Muscle layer of duodenum (tissue), 2 donors: ENCODE measurements at regions not wholly inside any gene's neighbourhood (a gene's known extent, or its start where the extent isn't known, plus 50 kb on each side); places are given as distances from the start of the nearest gene placed in this dataset.
"Not testable (repeated sequence)": the region's sequence is repeated elsewhere in the genome, so short reads cannot be mapped to it uniquely, and the experiment has no call there.

Experiments used
- H3K27ac ChIP-seq: one replicate; pipeline ENCODE4 v1.7.0; 2013; ENCODE audit warnings: mild to moderate bottlenecking, low read length
- H3K27me3 ChIP-seq: one replicate; pipeline ENCODE4 v1.7.0; 2013; ENCODE audit warnings: low read depth, mild to moderate bottlenecking, control low read depth, low read length
- H3K36me3 ChIP-seq, 2 donors: one replicate each; pipeline ENCODE4 v1.7.0; 2013; ENCODE audit warnings: low read length in 2 of 2, control low read depth in 1 of 2, mild to moderate bottlenecking in 1 of 2; ENCODE audit not compliant: insufficient read depth in 2 of 2, control insufficient read depth in 1 of 2
- H3K4me1 ChIP-seq, 2 donors: one replicate each; pipeline ENCODE4 v1.7.0; 2013; ENCODE audit warnings: low read length in 2 of 2, mild to moderate bottlenecking in 2 of 2, control low read depth in 1 of 2, moderate library complexity in 1 of 2; ENCODE audit not compliant: insufficient read depth in 2 of 2, control insufficient read depth in 1 of 2
- H3K4me3 ChIP-seq, 2 donors: one replicate each; pipeline ENCODE4 v1.7.0; 2013; ENCODE audit warnings: low read length in 2 of 2, low read depth in 1 of 2, mild to moderate bottlenecking in 1 of 2
- H3K9me3 ChIP-seq, 2 donors: one replicate each; pipeline ENCODE4 v1.7.0; 2013; ENCODE audit warnings: low read length in 2 of 2, control low read depth in 1 of 2, mild to moderate bottlenecking in 1 of 2; ENCODE audit not compliant: control insufficient read depth in 1 of 2
- donor health status: healthy.

GRCh38 chr20:30484009-30484748 is 773.3 kb upstream of the DEFB115 start:
- Histone ChIP-seq H3K27ac (no peak overlapping the region), H3K4me3 (no peak overlapping the region), H3K9me3 (peaks cover 0 to 19% of the 10 kb centered on the region in 2 donors)

GRCh38 chr20:30484749-30485070 is 772.8 kb upstream of the DEFB115 start:
- no peak overlapping the region for H3K4me3 ChIP-seq
- no peaks in the 10 kb centered on the region for H3K36me3 ChIP-seq
- H3K9me3 ChIP-seq = peaks cover 0 to 15% of the 10 kb centered on the region in 2 donors
- no peaks in the 10 kb centered on the region for H3K4me1 ChIP-seq
- H3K27ac ChIP-seq = no peak overlapping the region
- H3K27me3 ChIP-seq = no peaks in the 10 kb centered on the region

More at GRCh38 chr20:30484009-30484748, 773.3 kb upstream of the DEFB115 start:
- no peaks in the 10 kb centered on the region for H3K4me1 ChIP-seq
- no peaks in the 10 kb centered on the region for H3K27me3 ChIP-seq
- no peaks in the 10 kb centered on the region for H3K36me3 ChIP-seq

- Histone ChIP-seq H3K4me3 (no peak overlapping the region), H3K36me3 (no peaks in the 10 kb centered on the region), H3K4me1 (no peaks in the 10 kb centered on the region), H3K9me3 (peaks cover 0 to 15% of the 10 kb centered on the region in 2 donors), H3K27ac (no peak overlapping the region), H3K27me3 (no peaks in the 10 kb centered on the region)
These were observed 771.9 kb upstream of the DEFB115 start for GRCh38 chr20:30485331-30486102.

- Histone ChIP-seq H3K4me1 (no peaks in the 10 kb centered on the region), H3K27ac (no peak overlapping the region), H3K36me3 (no peaks in the 10 kb centered on the region), H3K27me3 (no peaks in the 10 kb centered on the region), H3K4me3 (no peak overlapping the region), H3K9me3 (peaks cover 0 to 15% of the 10 kb centered on the region in 2 donors)
These were observed 771.4 kb upstream of the DEFB115 start for GRCh38 chr20:30486103-30486478.

GRCh38 chr20:30487461-30487860 is 770.0 kb upstream of the DEFB115 start:
- H3K9me3 ChIP-seq = peaks cover 0 to 15% of the 10 kb centered on the region in 2 donors

GRCh38 chr20:30487947-30488926 is 769.2 kb upstream of the DEFB115 start:
- Histone ChIP-seq H3K4me1 (no peaks in the 10 kb centered on the region), H3K27ac (no peak overlapping the region), H3K9me3 (peaks cover 0 to 15% of the 10 kb centered on the region in 2 donors), H3K36me3 (no peaks in the 10 kb centered on the region), H3K4me3 (peak overlapping the region in 1 of 2 donors; percentile 59), H3K27me3 (no peaks in the 10 kb centered on the region)

More at GRCh38 chr20:30487461-30487860, 770.0 kb upstream of the DEFB115 start:
- H3K27ac ChIP-seq, H3K36me3 ChIP-seq, H3K4me1 ChIP-seq, H3K27me3 ChIP-seq, H3K4me3 ChIP-seq: not testable (repeated sequence)

- H3K4me1 ChIP-seq = no peaks in the 10 kb centered on the region
- no peaks in the 10 kb centered on the region for H3K36me3 ChIP-seq
- H3K4me3 ChIP-seq = peak overlapping the region in 1 of 2 donors; percentile 59
- no peaks in the 10 kb centered on the region for H3K27me3 ChIP-seq
- H3K9me3 ChIP-seq = peaks cover 0 to 15% of the 10 kb centered on the region in 2 donors
- H3K27ac ChIP-seq = no peak overlapping the region
These were observed 768.4 kb upstream of the DEFB115 start for GRCh38 chr20:30488941-30489613.

GRCh38 chr20:30489614-30490003 is 767.9 kb upstream of the DEFB115 start:
- Histone ChIP-seq H3K9me3 (peaks cover 0 to 13% of the 10 kb centered on the region in 2 donors), H3K4me3 (peak overlapping the region in 1 of 2 donors; percentile 59), H3K27me3 (no peaks in the 10 kb centered on the region), H3K36me3 (no peaks in the 10 kb centered on the region), H3K4me1 (no peaks in the 10 kb centered on the region), H3K27ac (no peak overlapping the region)

GRCh38 chr20:30491016-30491415 is 766.4 kb upstream of the DEFB115 start:
- Histone ChIP-seq H3K27ac (no peak overlapping the region), H3K9me3 (peaks cover 0 to 7% of the 10 kb centered on the region in 2 donors), H3K4me3 (no peak overlapping the region), H3K4me1 (no peaks in the 10 kb centered on the region), H3K27me3 (no peaks in the 10 kb centered on the region), H3K36me3 (no peaks in the 10 kb centered on the region)

- not testable (repeated sequence) for H3K36me3 ChIP-seq, H3K27me3 ChIP-seq, H3K27ac ChIP-seq, H3K4me3 ChIP-seq, H3K9me3 ChIP-seq, H3K4me1 ChIP-seq
These were observed 760.8 kb upstream of the DEFB115 start for GRCh38 chr20:30496656-30497055.
